ENCODE measurements at regions not wholly inside any gene's neighbourhood (a gene's known extent, or its start where the extent isn't known, plus 50 kb on each side); places are given as distances from the start of the nearest gene placed in this dataset.

DNA sequence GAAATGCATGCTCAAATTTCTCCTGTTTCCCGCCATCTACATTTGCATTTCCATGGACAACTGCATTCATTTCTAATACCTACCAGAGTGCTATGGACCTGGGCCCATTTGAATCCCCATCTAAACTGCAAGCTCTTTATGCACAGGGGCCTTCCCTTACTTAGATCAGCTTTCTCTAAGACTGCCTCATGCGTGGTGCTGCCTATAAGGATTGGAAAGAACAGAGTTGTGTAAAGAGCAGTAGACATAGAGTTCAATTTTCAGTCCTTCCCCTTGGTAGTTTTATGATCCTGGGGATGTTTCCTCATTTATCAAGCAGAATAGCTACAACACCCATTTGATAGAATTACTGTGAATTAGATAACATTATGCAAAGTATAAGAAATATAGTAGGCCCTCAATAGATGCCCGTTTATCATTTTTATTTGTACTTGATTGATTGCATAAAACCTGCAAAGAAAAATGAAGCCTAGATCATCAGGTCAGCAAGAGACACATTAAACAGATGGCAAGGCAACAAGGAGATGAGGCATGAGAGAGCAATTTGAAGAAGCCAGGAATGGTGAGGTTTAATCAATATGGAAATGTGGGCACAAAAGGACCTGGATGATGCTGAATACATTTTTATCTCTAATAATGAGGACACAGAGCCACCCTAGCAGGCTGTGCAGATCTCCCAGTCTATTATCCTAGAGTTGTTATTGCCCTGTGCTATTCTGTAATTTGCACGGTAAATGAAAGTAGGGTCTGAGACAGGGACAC is 359.7 kb downstream of the FAM181B start:
- DNase-seq (ENCODE audit: low read depth) = no peak

DNA sequence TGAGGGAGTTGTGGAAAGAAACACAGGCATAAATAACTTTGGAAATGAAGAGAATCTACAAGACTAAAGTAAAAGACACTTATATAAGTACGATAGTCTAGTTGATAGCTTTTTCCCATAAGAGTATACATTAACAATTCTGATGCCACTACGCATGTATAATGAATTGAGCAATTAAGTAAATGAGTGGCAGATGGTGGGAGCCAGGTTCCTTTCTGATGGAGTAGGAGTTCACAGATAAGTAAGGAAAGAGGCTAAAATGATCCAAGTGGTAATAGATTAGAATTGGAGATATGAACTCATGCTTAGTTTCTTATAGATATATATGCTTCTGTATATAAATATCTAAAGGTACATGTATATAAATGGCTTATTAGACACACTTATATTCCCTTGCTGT is 368.3 kb downstream of the FAM181B start:
- DNase-seq (ENCODE audit: low read depth) = no peak

GRCh38 chr11:82356316-82356715 is 377.3 kb downstream of the FAM181B start:
- no peak for DNase-seq (ENCODE audit: low read depth)

DNA sequence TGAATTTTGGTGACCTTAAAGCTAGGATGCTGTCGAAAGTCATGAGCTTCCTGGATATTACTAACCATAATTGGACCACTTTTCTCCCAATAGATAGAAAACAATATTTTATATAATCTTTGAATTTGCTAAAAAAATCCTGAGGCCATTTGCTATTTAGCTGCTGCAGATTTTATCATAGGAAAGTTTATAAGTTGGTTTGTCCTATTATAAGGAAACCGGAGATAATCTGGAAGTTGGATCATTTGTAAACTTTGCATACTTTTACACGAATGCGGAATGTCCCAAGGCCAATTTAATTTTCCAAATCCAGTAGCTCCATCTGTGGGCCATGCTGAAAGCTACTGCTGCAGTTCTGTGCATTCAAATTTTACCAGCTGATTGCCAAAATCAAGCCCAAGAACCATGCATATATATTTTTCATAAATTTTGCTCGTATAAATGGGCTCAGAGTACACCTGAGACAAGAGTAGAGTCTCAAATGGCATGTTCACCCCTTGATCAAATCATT is 378.3 kb downstream of the FAM181B start:
- DNase-seq (ENCODE audit: low read depth) = no peak

- no peak for DNase-seq (ENCODE audit: low read depth)
Observed at GRCh38 chr11:82326853-82327252, 406.8 kb downstream of the FAM181B start.

- DNase-seq (ENCODE audit: low read depth) = no peak
Observed at GRCh38 chr11:82321206-82321605, 412.5 kb downstream of the FAM181B start.

GRCh38 chr11:82315093-82315492 is 418.6 kb downstream of the FAM181B start:
- no peak for DNase-seq (ENCODE audit: low read depth)

DNA sequence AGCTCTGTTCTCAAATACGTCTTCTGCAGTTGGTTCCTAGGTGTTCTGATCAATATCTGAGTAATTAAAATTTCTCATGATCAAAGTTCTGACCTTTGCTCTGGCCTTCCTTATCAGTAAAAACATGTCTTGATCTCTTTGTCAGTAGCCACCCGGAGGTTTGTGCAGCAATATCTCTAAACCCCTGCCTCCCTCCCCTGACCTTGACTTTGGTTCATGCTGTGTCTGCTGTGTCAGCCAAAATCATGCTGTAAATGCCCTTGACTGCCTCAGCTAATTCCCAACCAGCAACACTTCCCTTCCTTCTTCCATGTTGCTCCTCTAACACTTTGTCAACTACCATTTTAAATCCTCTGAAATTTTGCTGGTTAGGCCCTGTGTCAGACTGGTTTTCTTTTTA is 424.7 kb downstream of the FAM181B start:
- DNase-seq (ENCODE audit: low read depth) = no peak

GRCh38 chr11:82305123-82305522 is 428.5 kb downstream of the FAM181B start:
- no peak for DNase-seq (ENCODE audit: low read depth)

- no peak for DNase-seq (ENCODE audit: low read depth)
Observed at GRCh38 chr11:82303671-82304070, 430.0 kb downstream of the FAM181B start.

- no peak for DNase-seq (ENCODE audit: low read depth)
Observed at GRCh38 chr11:82288471-82288870, 445.2 kb downstream of the FAM181B start.

DNA sequence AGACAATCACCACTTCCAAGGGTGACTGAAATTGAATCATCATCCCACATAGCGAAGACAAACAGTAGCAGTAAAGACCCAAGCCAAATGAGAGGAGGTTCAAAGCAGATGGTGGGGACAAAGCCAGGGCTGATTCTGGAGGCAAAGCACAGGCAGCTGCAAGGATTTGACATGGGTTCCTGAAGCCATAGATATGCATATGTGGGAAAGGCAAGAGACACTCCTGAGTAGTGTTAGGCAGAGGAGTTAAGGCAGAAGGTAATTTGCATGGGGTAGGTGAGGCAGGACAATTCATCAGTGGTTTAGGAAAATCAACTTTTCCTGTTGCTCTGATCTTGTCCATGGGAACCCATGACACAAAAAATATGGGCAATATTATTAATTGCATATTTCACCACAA is 462.8 kb downstream of the FAM181B start:
- no peak for DNase-seq (ENCODE audit: low read depth)

DNA sequence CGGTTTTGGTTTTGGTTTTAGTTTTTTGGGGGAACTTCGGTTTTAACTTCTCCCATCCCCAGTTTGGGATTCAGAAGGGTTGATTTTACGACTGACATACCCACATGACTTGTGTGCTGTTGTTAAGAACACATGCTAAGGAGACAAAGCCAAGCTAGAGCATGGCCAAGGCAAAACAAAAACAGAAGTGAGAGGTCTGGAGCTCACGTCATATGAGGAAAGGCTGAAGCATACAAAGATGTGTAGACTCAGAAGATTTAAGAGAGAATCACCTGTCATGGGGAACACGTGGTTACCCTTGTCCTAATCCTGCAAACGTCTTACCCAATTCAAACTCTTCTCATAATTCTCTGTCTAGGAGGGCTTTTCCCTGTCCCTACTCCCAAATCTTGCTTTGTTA is 465.0 kb downstream of the FAM181B start:
- no peak for DNase-seq (ENCODE audit: low read depth)

DNA sequence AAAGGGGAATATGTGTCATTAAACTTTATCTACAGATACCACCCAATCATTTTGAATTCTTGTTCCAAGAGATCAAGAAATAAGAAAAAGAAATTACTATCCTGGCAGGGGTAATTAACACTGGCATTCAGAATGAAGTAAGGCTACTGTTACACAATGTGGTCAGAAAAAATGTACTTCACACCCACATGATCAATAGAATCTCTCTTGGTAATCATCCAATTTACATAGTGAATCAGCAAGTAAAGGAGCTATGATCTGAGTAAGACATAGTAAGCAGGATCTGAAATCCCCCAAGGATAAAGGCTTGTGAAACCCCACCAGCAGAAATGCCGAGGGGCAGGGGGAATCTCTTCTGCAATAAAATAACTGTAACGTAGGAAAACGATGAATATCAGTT is 466.5 kb downstream of the FAM181B start:
- DNase-seq (ENCODE audit: low read depth) = no peak

DNA sequence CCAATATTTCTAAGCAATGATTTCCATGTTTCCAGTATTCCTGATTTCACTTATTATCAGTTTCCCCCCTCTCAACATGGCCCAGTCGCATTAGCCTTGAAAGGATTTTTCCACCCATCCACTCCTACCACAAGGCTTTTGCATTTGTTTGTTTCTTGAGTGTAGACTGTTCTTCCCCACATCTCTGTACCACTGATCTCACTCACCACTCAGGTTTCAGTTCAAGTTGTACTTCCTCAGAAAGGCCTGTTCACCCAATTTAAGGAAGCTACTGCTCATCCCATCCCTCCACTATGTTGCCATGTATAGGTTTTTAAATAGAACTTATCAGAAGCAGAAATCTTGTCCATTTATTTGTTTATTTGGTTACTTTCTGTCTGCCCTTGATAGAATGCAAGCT is 472.3 kb downstream of the FAM181B start:
- DNase-seq (ENCODE audit: low read depth) = no peak

DNA sequence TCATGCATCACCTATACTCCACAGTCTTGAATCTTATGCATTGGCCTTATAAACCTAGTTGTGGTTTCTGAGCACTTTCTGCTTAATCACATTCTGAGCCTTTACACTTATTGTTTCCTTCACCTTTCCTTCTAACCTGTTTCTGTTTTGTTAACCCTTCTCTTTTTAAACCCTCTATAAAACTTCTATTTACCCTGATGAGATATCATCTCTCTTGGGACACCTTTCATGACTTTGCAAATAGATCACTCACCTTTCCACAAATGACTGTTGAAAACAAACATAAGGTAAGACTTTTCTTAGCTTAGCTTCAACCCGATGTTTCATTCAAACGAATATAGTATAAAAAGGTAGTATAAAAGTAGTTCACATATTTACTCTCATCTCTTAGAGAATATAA is 483.6 kb downstream of the FAM181B start:
- no peak for DNase-seq (ENCODE audit: low read depth)

DNA sequence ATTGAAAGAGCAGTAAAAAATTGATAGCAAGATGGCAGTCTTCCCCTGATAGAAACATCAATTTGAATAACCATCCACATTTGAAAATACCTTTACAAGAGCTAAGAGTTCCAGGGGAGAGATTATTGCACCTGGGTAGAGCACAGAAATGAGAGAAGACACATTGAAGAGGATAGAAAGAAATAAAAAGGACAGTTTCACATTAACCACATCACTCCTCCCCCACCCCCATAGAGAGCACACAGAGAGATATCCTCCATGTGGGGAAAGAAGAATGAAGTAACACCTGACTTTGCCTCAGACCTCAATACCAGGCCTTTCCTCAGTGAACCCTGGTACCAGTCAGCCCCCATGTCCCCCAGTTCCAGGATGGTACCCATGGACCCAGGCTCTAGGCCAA is 486.7 kb downstream of the FAM181B start:
- DNase-seq (ENCODE audit: low read depth) = no peak

- no peak for DNase-seq (ENCODE audit: low read depth)
Observed at GRCh38 chr11:82239498-82239897, 494.2 kb downstream of the FAM181B start.

DNA sequence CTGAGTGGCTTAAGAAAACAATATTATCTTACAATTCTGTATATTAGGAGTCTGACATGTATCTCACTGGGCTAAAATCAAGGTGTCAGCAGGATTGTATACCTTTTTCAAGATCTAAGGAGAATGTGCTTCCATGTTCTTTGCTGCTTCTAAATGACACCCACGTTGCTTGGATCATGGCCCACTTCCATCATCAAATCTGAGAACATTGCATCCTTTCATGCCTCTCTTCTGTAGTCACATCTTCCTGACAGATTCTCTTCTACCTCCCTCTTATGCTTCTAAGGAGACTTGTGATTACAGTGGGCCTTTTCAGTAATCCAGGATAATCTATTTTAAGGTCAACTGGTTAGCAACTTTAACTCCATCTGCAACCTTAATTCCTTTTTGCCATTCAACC is 499.4 kb downstream of the FAM181B start:
- no peak for DNase-seq (ENCODE audit: low read depth)

DNA sequence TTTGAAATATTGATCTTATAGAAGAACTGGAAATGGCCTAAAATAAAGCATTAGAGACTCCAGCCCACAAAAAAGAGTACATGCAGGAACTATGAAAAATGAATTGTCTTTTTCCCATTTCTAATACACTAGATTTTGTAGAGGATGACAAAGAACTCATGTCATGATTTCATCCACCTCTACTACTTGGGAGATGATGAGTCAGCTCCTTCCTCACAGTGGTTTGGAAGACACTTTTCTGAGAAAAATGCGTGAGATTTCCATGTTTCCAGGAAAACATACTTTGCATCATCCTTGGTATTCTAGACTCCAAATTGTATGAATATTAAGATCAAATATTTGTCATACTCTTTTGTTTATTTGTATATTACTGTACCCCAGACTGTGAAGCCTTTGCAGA is 500.5 kb downstream of the FAM181B start:
- no peak for DNase-seq (ENCODE audit: low read depth)

DNA sequence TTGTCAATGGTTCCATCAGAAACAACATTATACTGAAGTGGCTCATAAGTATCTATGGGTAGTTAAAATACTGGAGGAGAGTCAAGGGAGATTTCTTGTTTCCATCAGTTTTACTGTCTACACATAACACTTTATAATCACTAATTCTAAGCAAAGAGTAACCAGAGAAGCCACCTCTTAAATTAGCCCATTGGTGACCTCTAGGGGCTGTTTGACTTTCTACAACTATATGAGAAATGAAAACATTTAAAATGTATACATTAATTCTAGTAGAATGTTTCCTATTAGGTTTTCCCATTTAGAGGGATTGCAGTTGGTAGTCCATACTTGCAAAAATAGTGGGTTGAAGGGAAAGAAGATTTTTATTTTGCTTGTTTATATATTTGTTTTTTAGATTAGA is 504.3 kb downstream of the FAM181B start:
- DNase-seq (ENCODE audit: low read depth) = no peak

- DNase-seq (ENCODE audit: low read depth) = no peak
Observed at GRCh38 chr11:82225930-82226329, 507.7 kb downstream of the FAM181B start.

DNA sequence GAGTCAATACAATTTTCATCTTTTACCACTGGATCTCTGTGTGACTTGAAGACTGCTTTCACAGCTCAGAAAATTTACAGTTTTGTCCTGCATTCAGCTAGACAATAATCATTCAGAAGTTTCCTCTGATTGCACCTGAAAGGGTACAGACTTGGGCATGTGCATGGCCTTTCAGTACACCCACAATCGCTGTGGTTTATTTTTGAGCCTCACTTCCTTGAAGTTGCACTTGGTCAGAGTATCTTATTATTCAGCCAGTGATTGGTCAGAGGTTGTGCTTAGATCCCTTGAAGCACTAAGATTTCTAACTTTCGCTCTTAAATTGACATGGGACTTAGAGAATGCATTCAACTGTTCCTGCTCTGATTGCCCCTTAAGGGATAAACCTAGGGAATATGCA is 508.2 kb downstream of the FAM181B start:
- DNase-seq (ENCODE audit: low read depth) = no peak

- DNase-seq (ENCODE audit: low read depth) = no peak
Observed at GRCh38 chr11:82216927-82217570, 516.6 kb downstream of the FAM181B start.

All from activated T-cell treated with anti-CD3 and anti-CD28 coated beads for 48 hours (primary cell).